GM18951 (cell line): ENCODE measurements at regions not wholly inside any gene's neighbourhood (a gene's known extent, or its start where the extent isn't known, plus 50 kb on each side); places are given as distances from the start of the nearest gene placed in this dataset.

Experiments used
- POLR2A ChIP-seq: IDR thresholded peaks from 4 replicates; pipeline ENCODE4 v1.6.1; 2011; ENCODE audit warnings: mild to moderate bottlenecking; ENCODE audit not compliant: insufficient read length, insufficient read depth; ENCODE audit errors: extremely low read depth
- in situ Hi-C: fragments of 300-500 bp; cut with MboI; formaldehyde crosslinking; loops from one replicate; pipeline ENCODE4 v1.12.0; 2022; ENCODE audit warnings: low sequenced_read_pairs, mixed read lengths, inconsistent platforms; ENCODE audit not compliant: unreplicated experiment

DNA sequence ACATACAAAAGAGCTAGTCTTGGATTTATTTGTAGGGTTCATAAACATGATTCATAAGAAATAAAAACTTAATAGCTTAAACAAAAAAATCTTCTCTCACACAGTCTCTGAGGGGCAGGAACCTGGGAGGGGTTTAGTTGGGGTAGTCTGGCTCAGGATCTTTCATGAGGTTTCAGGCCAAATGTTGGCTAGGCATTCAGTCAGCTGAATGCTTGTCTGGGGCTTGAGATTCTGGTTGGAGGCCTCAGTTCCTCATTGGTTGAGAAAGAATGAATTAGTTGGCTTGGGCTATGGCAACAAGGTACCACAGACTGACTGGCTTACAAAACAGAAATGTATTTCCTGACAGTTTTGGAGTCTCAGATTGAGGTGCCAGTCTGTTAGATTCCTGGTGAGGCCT is 74.3 kb downstream of the ANKRD7 start:
- in situ Hi-C loops = no loop called here

DNA sequence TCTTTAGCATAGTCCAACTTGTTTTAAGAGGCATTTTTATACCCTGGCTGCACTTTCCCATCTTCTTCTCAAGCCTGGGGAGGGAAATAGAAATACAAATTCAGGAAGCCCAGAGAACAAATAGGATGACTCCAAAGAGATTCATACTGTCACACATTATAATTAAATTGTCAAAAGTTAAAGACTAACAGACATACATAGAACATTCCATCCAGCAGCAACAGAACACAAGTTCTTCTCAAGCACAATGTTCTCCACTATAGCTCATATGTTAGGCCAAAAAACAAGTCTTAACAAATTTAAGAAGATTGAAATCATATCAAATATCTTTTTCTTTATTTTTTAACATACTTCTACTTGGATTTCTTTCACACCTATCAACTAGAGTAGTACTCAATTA is 75.7 kb downstream of the ANKRD7 start:
- no peak for TF ChIP-seq POLR2A
- in situ Hi-C loops = no loop called here

More for the DNA sequence above, 74.3 kb downstream of the ANKRD7 start:
- no peak for TF ChIP-seq POLR2A

DNA sequence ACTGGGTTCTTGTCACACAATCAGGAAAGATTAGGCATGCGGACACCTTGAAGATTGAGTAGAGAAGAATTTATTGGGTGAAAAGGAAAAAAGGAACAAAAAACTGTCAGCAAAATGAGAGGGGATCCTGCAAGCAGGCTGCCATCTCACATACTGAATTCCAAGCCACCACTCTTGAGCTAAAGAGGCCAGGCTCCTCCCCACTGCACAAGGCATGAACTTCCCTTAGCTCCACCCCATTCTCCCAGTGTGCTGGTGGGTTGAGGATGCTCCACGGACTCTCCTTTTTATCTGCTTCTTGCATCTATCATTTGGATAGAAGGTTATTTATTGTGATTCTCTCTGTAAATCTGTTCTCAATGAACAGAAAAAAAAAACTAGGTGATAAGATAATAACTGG is 79.6 kb downstream of the ANKRD7 start:
- in situ Hi-C loops = no loop called here

DNA sequence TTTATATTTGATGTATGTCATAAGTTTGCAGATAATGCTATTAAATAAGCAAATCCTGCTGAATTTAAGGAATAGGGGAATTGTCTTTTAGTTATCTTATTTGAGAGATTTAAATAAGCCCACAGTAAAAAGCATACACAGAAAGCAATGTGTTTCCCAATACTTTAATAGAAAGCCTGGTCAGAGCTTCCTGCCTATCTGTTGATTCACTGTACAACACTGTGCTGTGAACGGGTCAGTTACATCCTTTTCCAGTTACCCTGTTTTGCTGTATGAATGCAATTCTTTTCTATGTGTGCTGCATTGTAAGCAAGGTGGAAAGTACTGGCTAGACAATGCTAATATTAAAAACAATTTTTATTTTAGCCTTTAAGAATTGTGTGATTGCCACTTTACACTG is 81.2 kb downstream of the ANKRD7 start:
- in situ Hi-C loops = no loop called here
- TF ChIP-seq POLR2A = no peak

More for the DNA sequence above, 79.6 kb downstream of the ANKRD7 start:
- no peak for TF ChIP-seq POLR2A

DNA sequence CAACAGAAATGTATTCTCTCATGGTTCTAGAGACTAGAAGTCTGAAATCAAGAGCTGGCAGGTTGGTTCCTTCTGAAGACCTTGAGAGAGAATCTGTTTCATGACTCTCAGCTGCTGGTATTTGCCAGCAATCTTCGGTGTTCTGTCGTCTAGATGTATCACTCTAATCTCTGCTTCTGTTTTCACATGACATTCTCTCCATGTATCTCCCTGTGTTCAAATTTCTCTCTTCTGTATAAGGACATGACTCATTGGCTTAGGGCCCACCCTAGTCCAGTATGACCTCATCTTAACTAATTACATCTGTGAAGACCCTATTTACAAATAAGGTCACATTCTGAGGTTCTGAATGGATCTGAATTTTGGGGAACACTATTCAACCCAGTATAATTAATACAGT is 82.3 kb downstream of the ANKRD7 start:
- in situ Hi-C loops = no loop called here
- TF ChIP-seq POLR2A = no peak

DNA sequence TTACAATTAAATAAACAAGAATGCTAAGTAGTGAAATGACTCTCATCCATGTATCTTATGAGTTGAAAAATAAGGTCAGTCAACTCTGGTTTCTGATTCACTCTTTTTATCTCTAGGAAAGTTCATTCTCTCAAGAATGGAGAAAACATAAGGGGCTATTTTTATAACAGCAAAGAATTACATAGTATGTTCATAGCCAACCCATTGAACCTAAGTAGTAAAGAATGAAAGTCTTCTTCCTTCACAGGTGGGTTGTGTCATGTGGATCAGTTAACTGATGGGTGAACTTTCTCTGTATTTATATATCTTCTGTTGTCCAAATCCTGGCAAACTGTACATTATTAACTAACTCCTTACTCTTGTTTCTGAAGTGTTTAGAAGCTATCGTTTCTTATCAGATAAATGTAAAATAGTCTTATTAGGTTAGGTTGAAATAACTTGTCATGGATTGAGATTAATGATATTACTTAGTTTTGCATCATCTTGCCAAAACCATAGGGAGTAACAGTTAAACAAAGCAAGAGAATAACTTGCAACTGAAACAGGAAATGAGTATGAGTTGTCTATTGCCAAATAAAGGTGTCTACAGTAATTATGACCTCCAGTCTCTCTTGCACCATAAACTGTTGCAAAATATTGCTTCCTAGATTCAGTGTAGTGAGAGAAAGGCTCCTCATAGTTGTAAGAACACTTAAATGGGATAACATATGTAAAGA is 86.8 kb downstream of the ANKRD7 start:
- no peak for TF ChIP-seq POLR2A
- in situ Hi-C loops = no loop called here

DNA sequence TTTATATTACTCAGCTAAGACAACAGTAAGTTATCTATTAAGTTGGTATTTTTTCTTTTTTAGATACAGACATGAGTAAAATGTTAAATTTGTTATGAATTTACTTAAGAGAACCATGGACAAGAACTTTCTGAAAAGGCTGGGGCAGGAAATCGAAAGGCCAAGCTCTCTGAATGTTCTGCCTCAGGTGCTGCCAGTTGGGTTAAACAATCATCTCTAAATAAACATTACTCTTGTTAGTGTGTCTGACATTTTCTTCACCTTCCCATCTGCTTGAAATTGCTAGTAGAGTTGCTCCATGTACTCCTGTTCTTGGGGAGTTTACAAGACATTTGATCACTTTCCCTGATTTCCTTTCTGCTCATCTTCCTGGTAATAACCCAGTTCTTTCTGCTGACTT is 87.5 kb downstream of the ANKRD7 start:
- in situ Hi-C loops = no loop called here
- no peak for TF ChIP-seq POLR2A

DNA sequence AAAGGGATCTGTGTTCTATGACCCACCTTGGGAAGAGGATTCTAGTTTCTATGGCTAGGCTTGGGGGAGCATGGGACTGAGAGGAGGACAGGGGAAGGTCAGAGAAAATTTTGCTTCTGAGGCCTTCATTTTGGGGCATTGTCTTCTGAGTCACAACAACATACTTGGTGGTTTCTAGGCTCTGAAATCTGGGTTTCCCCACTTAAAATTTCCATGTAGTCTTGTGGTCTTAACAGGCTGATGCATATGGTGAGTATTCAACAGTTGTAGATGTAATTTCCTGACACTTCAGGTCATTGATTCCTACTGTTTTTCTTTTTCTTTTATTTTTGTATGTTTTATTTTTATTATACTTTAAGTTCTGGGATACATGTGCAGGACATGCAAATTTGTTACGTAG is 88.5 kb downstream of the ANKRD7 start:
- in situ Hi-C loops = no loop called here

DNA sequence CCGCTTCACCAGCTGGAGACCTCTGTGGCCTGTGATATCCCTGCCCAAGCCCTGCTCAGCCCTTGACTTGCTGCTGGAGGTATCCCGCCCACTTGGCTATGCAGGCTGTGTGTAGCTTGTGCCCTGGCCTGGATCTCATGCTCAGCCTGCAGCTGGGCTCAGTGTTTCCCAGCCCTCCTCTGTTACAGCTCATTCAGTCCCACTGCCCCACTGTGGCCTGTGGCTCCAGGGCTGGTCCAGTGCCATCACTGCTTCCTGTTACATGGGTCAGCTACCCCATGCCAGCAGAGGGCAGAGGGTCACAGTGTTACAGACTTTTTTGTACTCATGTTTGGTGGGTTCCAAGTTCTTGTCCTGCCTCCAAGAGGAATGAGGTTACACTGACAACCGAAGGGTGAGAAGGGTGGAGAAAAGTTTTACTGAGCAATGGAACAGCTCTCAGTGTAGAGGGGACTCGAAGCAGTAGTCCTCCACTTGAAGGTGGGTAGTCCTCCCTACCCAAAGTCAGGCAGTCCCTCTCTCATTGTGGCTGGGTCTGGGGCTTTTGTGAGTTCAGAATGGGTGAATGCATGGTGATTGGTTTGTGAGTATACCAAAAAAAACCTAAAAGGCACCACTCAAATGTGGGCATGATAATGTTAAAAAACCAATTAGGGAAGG is 100.4 kb downstream of the ANKRD7 start:
- in situ Hi-C loops = no loop called here
- no peak for TF ChIP-seq POLR2A

More for the DNA sequence above, 88.5 kb downstream of the ANKRD7 start:
- TF ChIP-seq POLR2A = no peak

DNA sequence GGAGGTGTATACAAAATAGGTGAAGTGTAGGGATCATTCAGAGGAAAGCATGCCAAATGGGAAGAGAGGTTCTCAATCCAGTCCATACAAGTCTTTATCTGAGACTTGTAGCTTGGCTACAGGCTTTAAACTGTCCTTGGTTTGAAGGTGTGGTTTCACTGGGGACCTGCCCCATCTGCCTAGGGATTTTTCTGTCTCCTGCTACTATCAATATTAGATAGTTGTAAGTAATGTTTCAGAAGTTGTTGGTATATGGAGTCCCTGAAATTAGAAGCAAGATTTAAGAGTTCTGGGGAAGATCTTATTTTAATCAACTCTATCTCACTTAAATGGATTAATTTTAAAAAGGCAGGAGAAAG is 100.9 kb downstream of the ANKRD7 start:
- in situ Hi-C loops = no loop called here
- no peak for TF ChIP-seq POLR2A

DNA sequence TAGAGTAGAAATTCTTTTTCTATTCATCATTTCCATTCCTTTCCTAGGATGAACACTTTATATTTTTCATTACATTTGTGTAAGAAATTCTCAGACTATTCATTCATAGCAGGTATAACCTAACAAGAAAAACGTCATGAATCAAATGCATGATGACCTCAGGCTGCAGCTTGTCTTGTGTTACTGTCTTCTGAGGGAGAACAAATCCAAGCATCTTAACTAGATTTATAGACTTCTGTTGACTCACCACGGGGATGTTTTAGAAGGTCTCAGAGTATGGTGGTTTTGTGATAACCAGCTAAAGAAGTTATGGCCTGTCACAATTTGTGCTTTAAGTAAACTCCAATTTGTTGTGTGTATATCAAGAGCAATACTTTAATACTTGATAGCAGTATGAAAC is 102.7 kb downstream of the ANKRD7 start:
- TF ChIP-seq POLR2A = no peak
- in situ Hi-C loops = no loop called here

DNA sequence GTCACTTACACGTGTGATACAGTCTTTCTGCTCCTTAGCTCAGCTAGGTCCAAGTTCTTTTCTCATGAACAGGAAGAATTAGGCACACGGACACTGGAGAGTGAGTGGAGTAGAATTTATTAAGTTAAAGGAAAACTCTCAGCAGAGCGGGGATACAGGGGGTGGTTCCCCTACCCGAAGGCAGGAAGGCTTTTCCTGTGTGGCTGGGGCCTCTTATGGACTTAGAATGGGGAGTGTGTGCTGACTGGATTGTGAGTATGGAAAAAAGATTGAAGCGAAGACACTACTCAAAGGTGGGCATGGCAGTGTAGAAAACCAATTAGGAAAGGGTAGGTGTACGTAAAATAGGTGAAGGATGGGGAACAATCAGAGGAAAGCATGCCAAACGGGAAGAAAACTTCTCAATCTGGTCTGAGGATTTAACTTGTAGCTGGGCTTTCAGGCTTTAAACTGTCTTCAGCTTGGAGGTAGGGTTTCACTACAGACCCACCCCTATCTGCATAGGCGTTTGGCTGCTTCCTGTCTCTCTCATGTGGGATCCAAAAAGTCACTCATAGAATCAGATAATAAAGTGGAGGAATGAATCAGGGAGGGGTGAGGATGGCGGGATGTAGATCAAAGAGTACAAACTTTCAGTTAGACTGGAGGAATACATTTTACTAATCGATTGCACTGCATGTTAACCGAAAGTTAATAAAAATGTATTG is 104.2 kb downstream of the ANKRD7 start:
- no peak for TF ChIP-seq POLR2A
- in situ Hi-C loops = no loop called here

DNA sequence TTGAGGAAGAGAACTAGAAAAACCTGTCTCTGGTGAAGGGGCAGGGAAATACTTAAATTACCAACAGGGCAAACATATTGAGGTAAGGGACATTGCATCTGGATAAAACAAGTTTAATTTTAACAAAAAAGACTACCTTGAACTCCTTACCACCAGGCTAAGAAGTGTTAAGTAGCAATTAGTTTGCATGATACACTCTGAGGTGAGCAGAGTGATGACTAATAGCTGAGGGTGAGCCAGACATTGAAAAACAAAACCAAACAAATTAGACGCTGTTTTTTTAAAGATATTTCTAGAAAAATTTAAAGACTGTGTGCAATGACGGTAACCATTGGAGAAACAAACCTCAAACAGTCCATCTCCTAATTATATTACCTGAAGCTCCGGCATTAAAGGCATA is 105.9 kb downstream of the ANKRD7 start:
- in situ Hi-C loops = no loop called here
- TF ChIP-seq POLR2A = no peak

DNA sequence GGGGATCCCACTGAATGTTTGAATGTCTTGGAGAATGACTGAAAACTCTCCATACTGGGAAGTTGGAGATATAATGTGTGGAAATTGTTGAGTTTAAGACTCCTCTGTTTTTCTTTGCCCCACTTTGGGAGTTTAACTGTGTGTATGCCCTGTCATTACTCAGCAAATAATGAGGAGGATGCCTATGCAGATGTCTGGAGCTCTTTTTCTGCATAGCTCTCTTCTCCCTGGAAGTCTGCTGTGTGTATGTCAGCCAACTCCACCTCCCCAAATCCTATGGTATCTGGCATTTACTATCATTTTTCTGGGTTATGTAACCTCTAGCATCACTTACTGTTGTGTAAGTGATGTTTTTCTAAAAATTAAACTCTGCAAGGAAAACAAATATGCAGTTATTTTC is 122.2 kb downstream of the ANKRD7 start:
- no peak for TF ChIP-seq POLR2A
- in situ Hi-C loops = no loop called here

DNA sequence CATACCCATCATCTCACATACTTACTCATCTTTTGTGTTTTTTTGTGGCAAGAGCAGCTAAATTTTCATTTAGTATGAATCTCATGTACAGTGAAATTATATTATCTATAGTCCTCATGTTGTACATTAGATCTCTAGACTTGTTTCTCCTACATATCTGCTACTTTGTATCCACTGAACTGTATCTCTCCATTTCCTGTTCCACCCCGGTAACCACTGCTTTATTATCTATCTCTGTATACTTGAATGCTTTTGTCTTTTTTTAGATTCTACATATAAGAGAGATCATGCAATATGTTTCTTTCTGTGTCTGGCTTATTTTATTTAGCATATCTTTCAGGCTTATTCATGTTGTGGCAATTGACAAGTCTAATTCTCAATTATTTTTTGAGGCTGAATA is 125.1 kb downstream of the ANKRD7 start:
- in situ Hi-C loops = loop anchor here (10.0 kb wide), 1 partner anchor 835 kb away; no protein-coding TSS in a partner anchor
- no peak for TF ChIP-seq POLR2A
